ENCODE measurements at regions not wholly inside any gene's neighbourhood (a gene's known extent, or its start where the extent isn't known, plus 50 kb on each side); places are given as distances from the start of the nearest gene placed in this dataset.
"Not testable (repeated sequence)": the region's sequence is repeated elsewhere in the genome, so short reads cannot be mapped to it uniquely, and the experiment has no call there.

GRCh38 chr6:44001318-44002066 is 125.8 kb downstream of the MRPL14 start:
- Histone ChIP-seq H3K4me1 (ENCODE audit: control insufficient read depth in 1 of 2, insufficient read depth in 2 of 2, low read length in 2 of 2) (peaks cover 0 to 32% of the 10 kb centered on the region in 2 donors), H3K9me3 (ENCODE audit: control insufficient read depth in 1 of 2, low read length in 2 of 2) (no peaks in the 10 kb centered on the region), H3K36me3 (ENCODE audit: control insufficient read depth in 1 of 2, insufficient read depth in 2 of 2, low read length in 2 of 2) (no peaks in the 10 kb centered on the region), H3K27me3 (ENCODE audit: low read depth, low read length) (peaks cover 2% of the 10 kb centered on the region), H3K4me3 (ENCODE audit: low read depth in 1 of 2, low read length in 2 of 2) (no peak overlapping the region), H3K27ac (ENCODE audit: low read length) (no peak overlapping the region)

DNA sequence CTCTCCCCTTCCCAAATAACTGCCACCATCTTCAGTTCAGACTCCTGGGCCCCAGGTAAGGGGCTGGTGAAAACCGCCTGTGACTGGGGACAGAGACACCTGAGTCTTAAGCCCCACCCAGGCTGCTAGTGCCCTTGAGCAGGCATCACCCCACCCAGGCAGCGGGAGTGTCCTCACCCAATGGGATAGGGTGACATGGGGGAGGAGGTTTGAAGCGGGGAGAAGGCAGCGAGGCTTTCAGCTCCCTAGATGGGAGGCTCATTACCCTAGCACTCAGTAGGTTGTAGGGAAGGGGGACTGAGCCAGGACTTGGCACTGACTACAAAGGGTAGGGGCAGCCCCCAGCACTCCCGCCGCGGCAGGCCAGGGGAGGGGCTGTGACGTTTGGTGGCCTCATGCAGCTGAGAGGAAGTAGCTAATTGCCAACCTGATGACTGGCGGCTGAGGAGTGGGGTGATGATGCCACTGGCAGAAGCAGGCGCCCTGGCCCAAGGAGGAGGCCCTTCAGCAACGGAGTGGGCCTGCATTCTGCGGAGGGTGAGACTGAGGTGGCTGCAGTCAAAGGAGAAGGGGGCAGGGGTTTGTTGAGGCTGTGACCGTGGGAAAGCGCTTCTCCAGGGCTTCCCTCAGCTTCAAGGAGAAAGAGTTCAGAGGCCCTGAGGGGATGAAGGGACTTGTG is 126.9 kb downstream of the MRPL14 start:
- Histone ChIP-seq H3K27me3 (ENCODE audit: low read depth, low read length) (peaks cover 2% of the 10 kb centered on the region), H3K36me3 (ENCODE audit: control insufficient read depth in 1 of 2, insufficient read depth in 2 of 2, low read length in 2 of 2) (no peaks in the 10 kb centered on the region), H3K9me3 (ENCODE audit: control insufficient read depth in 1 of 2, low read length in 2 of 2) (no peaks in the 10 kb centered on the region), H3K4me3 (ENCODE audit: low read depth in 1 of 2, low read length in 2 of 2) (no peak overlapping the region), H3K4me1 (ENCODE audit: control insufficient read depth in 1 of 2, insufficient read depth in 2 of 2, low read length in 2 of 2) (peaks cover 0 to 29% of the 10 kb centered on the region in 2 donors), H3K27ac (ENCODE audit: low read length) (no peak overlapping the region)

DNA sequence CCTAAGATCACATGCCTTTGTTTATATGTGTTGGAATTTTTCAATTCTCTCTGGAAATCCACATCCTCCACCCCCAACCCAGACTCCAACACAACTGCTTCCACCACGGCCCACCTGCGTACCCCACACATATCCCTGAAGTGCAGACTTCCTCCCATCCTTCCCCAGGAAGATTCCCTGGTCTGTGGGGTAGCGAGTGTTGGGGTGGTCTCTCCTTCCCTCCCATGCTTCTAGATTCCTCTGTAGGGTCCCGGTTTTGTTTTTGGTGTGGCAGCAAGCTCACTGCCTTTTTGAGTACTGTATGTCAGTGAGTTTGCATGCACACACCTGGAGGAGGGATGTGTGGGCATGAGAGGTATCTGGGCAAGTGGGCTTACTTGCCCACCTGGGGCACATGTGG is 127.6 kb downstream of the MRPL14 start:
- peaks cover 0 to 22% of the 10 kb centered on the region in 2 donors for H3K4me1 ChIP-seq (ENCODE audit: control insufficient read depth in 1 of 2, insufficient read depth in 2 of 2, low read length in 2 of 2)
- H3K27me3 ChIP-seq (ENCODE audit: low read depth, low read length): peaks cover 2% of the 10 kb centered on the region
- no peak overlapping the region for H3K4me3 ChIP-seq (ENCODE audit: low read depth in 1 of 2, low read length in 2 of 2)
- no peaks in the 10 kb centered on the region for H3K9me3 ChIP-seq (ENCODE audit: control insufficient read depth in 1 of 2, low read length in 2 of 2)
- H3K36me3 ChIP-seq (ENCODE audit: control insufficient read depth in 1 of 2, insufficient read depth in 2 of 2, low read length in 2 of 2): no peaks in the 10 kb centered on the region
- H3K27ac ChIP-seq (ENCODE audit: low read length): no peak overlapping the region

DNA sequence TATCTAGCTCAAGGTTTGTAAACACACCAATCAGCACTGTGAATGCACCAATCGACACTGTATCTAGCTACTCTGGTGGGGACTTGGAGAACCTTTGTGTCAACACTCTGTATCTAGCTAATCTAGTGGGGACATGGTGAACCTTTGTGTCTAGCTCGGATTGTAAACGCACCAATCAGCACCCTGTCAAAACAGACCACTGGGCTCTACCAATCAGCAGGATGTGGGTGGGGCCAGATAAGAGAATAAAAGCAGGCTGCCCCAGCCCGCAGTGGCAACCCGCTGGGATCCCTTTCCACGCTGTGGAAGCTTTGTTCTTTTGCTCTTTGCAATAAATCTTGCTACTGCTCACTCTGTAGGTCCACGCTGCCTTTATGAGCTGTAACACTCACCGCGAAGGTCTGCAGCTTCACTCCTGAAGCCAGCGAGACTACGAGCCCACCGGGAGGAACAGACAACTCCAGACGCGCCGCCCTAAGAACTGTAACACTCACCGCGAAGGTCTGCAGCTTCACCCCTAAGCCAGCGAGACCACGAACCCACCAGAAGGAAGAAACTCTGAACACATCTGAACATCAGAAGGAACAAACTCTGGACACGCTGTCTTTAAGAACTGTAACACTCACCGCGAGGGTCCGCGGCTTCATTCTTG is 128.5 kb downstream of the MRPL14 start:
- peaks cover 0 to 19% of the 10 kb centered on the region in 2 donors for H3K4me1 ChIP-seq (ENCODE audit: control insufficient read depth in 1 of 2, insufficient read depth in 2 of 2, low read length in 2 of 2)
- not testable (repeated sequence) for H3K4me3 ChIP-seq (ENCODE audit: low read depth in 1 of 2, low read length in 2 of 2); H3K9me3 ChIP-seq (ENCODE audit: control insufficient read depth in 1 of 2, low read length in 2 of 2); H3K27me3 ChIP-seq (ENCODE audit: low read depth, low read length); H3K36me3 ChIP-seq (ENCODE audit: control insufficient read depth in 1 of 2, insufficient read depth in 2 of 2, low read length in 2 of 2); H3K27ac ChIP-seq (ENCODE audit: low read length)

DNA sequence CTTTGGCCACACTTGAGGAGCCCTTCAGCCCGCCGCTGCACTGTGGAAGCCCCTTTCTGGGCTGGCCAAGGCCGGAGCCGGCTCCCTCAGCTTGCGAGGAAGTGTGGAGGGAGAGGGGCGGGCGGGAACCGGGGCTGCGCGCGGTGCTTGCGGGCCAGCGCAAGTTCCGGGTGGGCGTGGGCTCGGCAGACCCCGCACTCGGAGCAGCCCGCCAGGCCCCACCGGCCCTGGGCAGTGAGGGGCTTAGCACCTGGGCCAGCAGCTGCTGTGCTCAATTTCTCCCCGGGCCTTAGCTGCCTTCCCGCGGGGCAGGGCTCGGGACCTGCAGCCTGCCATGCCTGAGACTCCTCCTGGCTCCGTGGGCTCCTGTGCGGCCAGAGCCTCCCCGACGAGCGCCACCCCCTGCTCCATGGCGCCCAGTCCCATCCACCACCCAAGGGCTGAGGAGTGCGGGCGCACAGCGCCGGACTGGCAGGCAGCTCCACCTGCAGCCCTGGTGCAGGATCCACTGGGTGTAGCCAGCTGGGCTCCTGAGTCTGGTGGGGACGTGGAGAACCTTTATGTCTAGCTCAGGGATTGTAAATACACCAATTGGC is 129.2 kb downstream of the MRPL14 start:
- H3K27me3 ChIP-seq (ENCODE audit: low read depth, low read length); H3K27ac ChIP-seq (ENCODE audit: low read length); H3K9me3 ChIP-seq (ENCODE audit: control insufficient read depth in 1 of 2, low read length in 2 of 2); H3K4me3 ChIP-seq (ENCODE audit: low read depth in 1 of 2, low read length in 2 of 2); H3K36me3 ChIP-seq (ENCODE audit: control insufficient read depth in 1 of 2, insufficient read depth in 2 of 2, low read length in 2 of 2): not testable (repeated sequence)
- H3K4me1 ChIP-seq (ENCODE audit: control insufficient read depth in 1 of 2, insufficient read depth in 2 of 2, low read length in 2 of 2): peaks cover 0 to 14% of the 10 kb centered on the region in 2 donors

GRCh38 chr6:43997345-43997677 is 129.9 kb downstream of the MRPL14 start:
- no peaks in the 10 kb centered on the region for H3K9me3 ChIP-seq (ENCODE audit: control insufficient read depth in 1 of 2, low read length in 2 of 2)
- H3K36me3 ChIP-seq (ENCODE audit: control insufficient read depth in 1 of 2, insufficient read depth in 2 of 2, low read length in 2 of 2): no peaks in the 10 kb centered on the region
- H3K4me3 ChIP-seq (ENCODE audit: low read depth in 1 of 2, low read length in 2 of 2): no peak overlapping the region
- H3K4me1 ChIP-seq (ENCODE audit: control insufficient read depth in 1 of 2, insufficient read depth in 2 of 2, low read length in 2 of 2): peaks cover 0 to 7% of the 10 kb centered on the region in 2 donors
- peaks cover under 1% of the 10 kb centered on the region for H3K27me3 ChIP-seq (ENCODE audit: low read depth, low read length)
- no peak overlapping the region for H3K27ac ChIP-seq (ENCODE audit: low read length)

DNA sequence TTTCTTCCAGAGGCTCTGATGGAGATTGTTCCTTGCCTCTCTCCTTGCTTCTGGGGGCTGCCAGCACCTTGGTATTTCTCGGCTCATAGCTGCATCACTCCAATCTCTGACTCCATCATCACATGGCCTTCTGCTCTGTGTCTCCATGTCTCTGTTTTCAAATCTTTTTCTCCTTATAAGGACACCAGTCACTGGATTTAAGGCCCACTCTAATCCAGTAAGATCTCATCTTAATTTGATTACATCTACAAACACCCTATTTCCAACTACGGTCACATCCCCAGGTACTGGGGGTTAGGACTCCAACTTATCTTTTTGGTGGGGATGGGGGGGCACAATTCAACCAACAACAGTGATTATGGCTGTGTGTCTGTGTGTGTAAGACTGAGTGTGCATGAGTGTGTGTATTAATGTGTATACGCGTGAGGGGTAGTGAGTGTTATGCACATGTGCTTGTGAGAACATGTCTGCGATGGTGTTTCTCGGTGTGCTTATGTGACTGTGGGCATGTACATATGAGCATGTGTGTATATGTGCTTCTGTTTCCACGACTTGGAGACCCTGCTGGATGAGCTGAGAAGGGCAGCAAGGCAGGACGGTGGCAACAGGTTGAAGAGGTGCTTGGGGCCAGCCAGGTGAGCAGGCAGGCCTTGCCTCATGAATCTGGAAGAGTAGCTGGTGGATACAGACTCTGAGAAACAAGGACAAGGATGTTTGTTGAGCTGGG is 130.5 kb downstream of the MRPL14 start:
- H3K36me3 ChIP-seq (ENCODE audit: control insufficient read depth in 1 of 2, insufficient read depth in 2 of 2, low read length in 2 of 2): no peaks in the 10 kb centered on the region
- H3K9me3 ChIP-seq (ENCODE audit: control insufficient read depth in 1 of 2, low read length in 2 of 2): no peaks in the 10 kb centered on the region
- peaks cover 0 to 2% of the 10 kb centered on the region in 2 donors for H3K4me1 ChIP-seq (ENCODE audit: control insufficient read depth in 1 of 2, insufficient read depth in 2 of 2, low read length in 2 of 2)
- no peak overlapping the region for H3K27ac ChIP-seq (ENCODE audit: low read length)
- H3K27me3 ChIP-seq (ENCODE audit: low read depth, low read length): no peaks in the 10 kb centered on the region
- H3K4me3 ChIP-seq (ENCODE audit: low read depth in 1 of 2, low read length in 2 of 2): no peak overlapping the region

GRCh38 chr6:43995137-43995536 is 132.1 kb downstream of the MRPL14 start:
- Histone ChIP-seq H3K27me3 (ENCODE audit: low read depth, low read length) (no peaks in the 10 kb centered on the region), H3K27ac (ENCODE audit: low read length) (no peak overlapping the region), H3K4me1 (ENCODE audit: control insufficient read depth in 1 of 2, insufficient read depth in 2 of 2, low read length in 2 of 2) (peaks cover 4 to 13% of the 10 kb centered on the region in 2 donors)

GRCh38 chr6:43993881-43994523 is 133.2 kb downstream of the MRPL14 start:
- Histone ChIP-seq H3K27ac (ENCODE audit: low read length) (no peak overlapping the region), H3K4me1 (ENCODE audit: control insufficient read depth in 1 of 2, insufficient read depth in 2 of 2, low read length in 2 of 2) (peaks cover 4 to 18% of the 10 kb centered on the region in 2 donors), H3K27me3 (ENCODE audit: low read depth, low read length) (no peaks in the 10 kb centered on the region), H3K4me3 (ENCODE audit: low read depth in 1 of 2, low read length in 2 of 2) (no peak overlapping the region), H3K9me3 (ENCODE audit: control insufficient read depth in 1 of 2, low read length in 2 of 2) (no peaks in the 10 kb centered on the region), H3K36me3 (ENCODE audit: control insufficient read depth in 1 of 2, insufficient read depth in 2 of 2, low read length in 2 of 2) (no peaks in the 10 kb centered on the region)

More at GRCh38 chr6:43995137-43995536, 132.1 kb downstream of the MRPL14 start:
- no peaks in the 10 kb centered on the region for H3K36me3 ChIP-seq (ENCODE audit: control insufficient read depth in 1 of 2, insufficient read depth in 2 of 2, low read length in 2 of 2)
- no peak overlapping the region for H3K4me3 ChIP-seq (ENCODE audit: low read depth in 1 of 2, low read length in 2 of 2)
- H3K9me3 ChIP-seq (ENCODE audit: control insufficient read depth in 1 of 2, low read length in 2 of 2): no peaks in the 10 kb centered on the region

- Histone ChIP-seq H3K4me1 (ENCODE audit: control insufficient read depth in 1 of 2, insufficient read depth in 2 of 2, low read length in 2 of 2) (peaks cover 4 to 18% of the 10 kb centered on the region in 2 donors), H3K4me3 (ENCODE audit: low read depth in 1 of 2, low read length in 2 of 2) (no peak overlapping the region), H3K27ac (ENCODE audit: low read length) (no peak overlapping the region), H3K36me3 (ENCODE audit: control insufficient read depth in 1 of 2, insufficient read depth in 2 of 2, low read length in 2 of 2) (no peaks in the 10 kb centered on the region), H3K9me3 (ENCODE audit: control insufficient read depth in 1 of 2, low read length in 2 of 2) (no peaks in the 10 kb centered on the region), H3K27me3 (ENCODE audit: low read depth, low read length) (no peaks in the 10 kb centered on the region)
Observed at GRCh38 chr6:43992783-43993644, 134.2 kb downstream of the MRPL14 start.

Data from muscle layer of duodenum (tissue), 2 donors.